Activated T-cell treated with anti-CD3 and anti-CD28 coated beads, Interleukin-2, amount 50 U/mL, for 1 hour (primary cell): ENCODE measurements at regions not wholly inside any gene's neighbourhood (a gene's known extent, or its start where the extent isn't known, plus 50 kb on each side); places are given as distances from the start of the nearest gene placed in this dataset.
"Not testable (repeated sequence)": the region's sequence is repeated elsewhere in the genome, so short reads cannot be mapped to it uniquely, and the experiment has no call there.

ENCODE experiments used
- DNase-seq: peaks from one replicate; pipeline ENCODE4 v3.0.0-alpha.2; 2020

- no peak for DNase-seq
Observed at GRCh38 chr3:70736009-70736408, 423.6 kb upstream of the MDFIC2 start.

DNA sequence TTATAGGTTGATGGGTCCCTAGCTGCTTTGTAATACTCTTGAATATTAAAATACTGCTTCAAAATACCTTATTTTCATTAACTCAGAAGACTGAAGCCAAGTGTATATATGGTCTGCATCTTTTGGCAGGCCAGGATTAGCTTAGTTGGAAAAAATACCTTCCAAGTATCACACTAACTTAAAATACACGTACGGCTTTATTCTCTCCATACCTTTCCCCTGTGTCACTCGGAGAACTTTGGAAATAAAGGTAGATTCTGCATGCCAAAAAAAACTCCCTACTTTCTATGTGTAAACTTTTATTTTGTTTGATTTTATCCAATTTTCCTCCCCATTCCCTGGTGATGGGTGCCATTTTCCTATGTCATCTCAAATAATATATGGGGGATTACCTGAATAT, 422.3 kb upstream of the MDFIC2 start:
- DNase-seq: no peak

DNA sequence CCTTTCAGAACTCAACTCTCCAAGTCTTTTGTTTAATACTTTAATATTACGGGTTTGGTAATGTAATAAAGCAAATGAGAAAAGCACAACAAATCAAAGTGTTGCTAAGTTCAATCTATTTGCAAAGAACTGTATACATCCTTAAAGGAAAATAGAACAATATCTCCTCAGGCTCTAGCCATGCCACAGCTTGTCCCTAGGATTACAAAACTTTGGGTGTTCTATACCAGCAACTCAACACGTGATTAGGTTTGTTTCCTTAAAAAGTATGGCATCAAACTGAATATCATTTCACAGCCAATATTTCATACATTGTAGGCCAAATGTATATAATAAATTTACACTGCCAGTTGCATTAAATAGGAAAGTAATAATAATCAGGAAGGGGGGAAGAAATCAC, 418.6 kb upstream of the MDFIC2 start:
- no peak for DNase-seq

DNA sequence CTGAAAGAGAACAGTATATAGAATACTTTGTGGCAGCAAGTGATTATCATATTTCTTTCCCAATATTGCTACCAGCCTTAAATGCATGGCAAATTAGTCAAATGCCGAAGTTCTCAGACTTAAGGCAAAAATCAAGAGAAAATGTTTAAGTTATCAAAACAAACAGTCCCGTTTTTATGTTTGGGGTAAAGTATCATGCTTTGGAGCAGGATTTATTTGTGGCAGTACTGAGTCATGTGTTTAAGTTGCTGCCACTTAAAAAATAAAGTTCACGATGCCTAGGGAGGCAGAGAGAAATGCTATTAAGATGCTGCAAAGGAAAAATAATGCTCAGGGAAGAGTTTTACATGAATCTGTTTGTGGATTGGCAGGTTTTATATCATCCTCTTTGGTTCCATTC, 417.4 kb upstream of the MDFIC2 start:
- no peak for DNase-seq

GRCh38 chr3:70728311-70728710, 415.9 kb upstream of the MDFIC2 start:
- DNase-seq: no peak

DNA sequence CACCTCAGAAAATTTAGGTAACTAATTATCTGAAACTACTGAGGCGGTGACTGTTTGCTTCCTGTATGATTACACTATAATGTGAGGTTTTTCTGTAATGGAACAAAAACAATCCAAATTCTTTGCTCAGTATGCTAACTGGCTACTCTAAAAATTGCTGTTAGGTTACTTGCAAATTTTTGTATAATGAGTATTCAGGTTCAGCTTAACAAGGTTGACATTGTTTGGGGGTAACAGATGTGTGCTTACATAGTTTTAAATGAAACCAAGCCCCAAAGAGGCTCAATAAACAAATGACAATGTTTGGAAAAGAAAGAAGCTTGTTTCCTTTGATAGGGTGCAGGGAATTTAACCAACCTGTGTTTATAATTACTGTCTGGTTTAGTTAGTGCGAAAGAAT, 414.5 kb upstream of the MDFIC2 start:
- DNase-seq: no peak

- no peak for DNase-seq
Observed at GRCh38 chr3:70726096-70726938, 413.9 kb upstream of the MDFIC2 start.

DNA sequence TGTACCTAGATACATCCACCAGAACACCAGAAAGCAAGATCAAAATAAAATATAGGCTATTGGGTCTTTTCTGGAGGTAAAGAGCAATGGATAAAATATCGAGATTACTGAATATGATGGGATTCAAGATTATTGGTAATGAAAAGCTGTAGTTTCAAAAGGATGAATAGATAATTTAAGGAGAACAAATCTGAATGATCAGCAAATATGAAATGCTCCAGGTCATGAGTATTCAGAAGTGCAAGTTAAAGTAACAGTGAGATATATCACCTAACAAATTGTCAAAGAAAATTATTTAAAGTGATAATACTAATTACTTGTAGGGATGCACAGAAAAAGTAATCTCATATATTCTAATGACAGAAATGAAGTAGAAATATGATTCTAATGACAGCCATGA, 409.6 kb upstream of the MDFIC2 start:
- DNase-seq: no peak

GRCh38 chr3:70716832-70717231, 404.4 kb upstream of the MDFIC2 start:
- DNase-seq: no peak

- no peak for DNase-seq
Observed at GRCh38 chr3:70712449-70713082, 400.1 kb upstream of the MDFIC2 start.

DNA sequence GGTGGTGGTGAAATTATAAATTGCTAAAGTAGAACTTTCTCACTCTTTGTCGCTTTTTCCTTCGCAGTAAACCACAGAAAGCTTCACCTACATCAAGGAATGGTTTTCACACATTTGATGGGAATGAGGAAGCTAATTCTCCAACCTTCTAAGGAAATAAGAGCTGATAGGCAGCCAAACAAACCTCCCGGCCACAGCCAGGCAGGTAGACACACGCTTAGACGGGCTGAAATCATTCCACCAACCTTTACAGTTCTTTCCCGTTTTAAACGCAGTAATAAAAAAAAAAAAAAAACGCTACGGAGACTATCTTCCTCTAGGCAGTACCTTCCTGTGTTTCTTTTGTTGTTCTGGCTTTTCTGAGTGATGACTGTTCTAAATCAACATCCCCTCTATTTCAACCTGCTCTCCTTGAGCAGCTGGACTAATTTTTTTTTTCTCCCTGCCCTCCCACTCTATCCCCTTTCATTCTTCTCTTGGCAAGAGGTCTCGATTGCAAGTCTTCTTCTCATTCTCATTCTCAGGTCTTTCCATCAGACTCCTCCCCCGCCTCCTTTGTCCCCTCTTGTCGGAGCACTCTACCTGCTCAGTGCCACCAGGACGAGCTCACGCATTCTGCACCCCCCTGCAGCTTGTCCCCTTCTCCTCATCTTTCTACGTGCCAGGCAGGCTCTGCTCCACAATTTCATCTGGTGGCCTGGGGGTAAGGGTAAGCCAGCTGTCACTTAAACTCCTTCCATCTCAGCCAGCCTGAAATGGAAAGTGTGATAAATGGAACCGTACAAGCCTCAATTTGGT, 391.1 kb upstream of the MDFIC2 start:
- no peak for DNase-seq

- no peak for DNase-seq
Observed at GRCh38 chr3:70702132-70702531, 389.7 kb upstream of the MDFIC2 start.

DNA sequence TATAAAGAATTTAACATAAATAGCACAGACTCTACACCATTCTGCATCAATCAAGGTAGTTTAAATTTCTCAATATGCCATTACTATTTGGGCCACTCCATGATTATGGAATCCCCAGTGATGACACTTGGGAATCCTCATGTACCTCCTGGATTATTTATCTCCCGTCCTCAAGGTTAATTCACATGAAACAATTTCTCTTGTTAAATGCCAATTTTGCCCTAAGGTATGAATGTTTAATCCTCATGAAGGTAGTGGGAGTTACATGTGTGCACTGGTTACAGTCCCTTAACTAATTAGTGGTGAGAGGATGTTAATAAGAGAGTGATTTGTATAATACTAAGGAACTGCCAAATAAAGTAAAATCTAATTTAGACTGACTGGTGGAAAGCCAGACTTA, 372.3 kb upstream of the MDFIC2 start:
- DNase-seq: no peak

DNA sequence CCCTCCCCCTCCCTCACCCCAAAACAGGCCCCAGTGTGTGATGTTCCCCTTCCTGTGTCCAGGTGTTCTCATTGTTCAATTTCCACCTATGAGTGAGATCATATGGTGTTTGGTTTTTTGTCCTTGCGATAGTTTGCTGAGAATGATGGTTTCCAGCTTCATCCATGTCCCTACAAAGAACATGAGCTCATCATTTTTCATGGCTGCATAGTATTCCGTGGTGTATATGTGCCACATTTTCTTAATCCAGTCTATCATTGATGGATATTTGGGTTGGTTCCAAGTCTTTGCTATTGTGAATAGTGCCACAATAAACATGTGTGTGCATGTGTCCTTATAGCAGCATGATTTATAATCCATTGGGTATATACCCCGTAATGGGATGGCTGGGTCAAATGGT, 363.4 kb upstream of the MDFIC2 start:
- not testable (repeated sequence) for DNase-seq

GRCh38 chr3:70658513-70659310, 346.3 kb upstream of the MDFIC2 start:
- DNase-seq: no peak

- no peak for DNase-seq
Observed at GRCh38 chr3:70657454-70657853, 345.0 kb upstream of the MDFIC2 start.

- DNase-seq: no peak
Observed at GRCh38 chr3:70647823-70648222, 335.4 kb upstream of the MDFIC2 start.

- DNase-seq: no peak
Observed at GRCh38 chr3:70647094-70647493, 334.7 kb upstream of the MDFIC2 start.

GRCh38 chr3:70646635-70647034, 334.2 kb upstream of the MDFIC2 start:
- DNase-seq: no peak

- DNase-seq: no peak
Observed at GRCh38 chr3:70640481-70640880, 328.0 kb upstream of the MDFIC2 start.

GRCh38 chr3:70635301-70635700, 322.9 kb upstream of the MDFIC2 start:
- DNase-seq: no peak

GRCh38 chr3:70631716-70632307, 319.4 kb upstream of the MDFIC2 start:
- no peak for DNase-seq

GRCh38 chr3:70621451-70621850, 309.0 kb upstream of the MDFIC2 start:
- no peak for DNase-seq
